Activated CD4-positive, alpha-beta memory T cell treated with anti-CD3 and anti-CD28 coated beads for 36 hours (primary cell): ENCODE measurements at regions not wholly inside any gene's neighbourhood (a gene's known extent, or its start where the extent isn't known, plus 50 kb on each side); places are given as distances from the start of the nearest gene placed in this dataset.
"Not testable (repeated sequence)": the region's sequence is repeated elsewhere in the genome, so short reads cannot be mapped to it uniquely, and the experiment has no call there.

Experiments
- CTCF ChIA-PET: fragments of 350-600 bp; sonication (Branson Sonifier 250); formaldehyde crosslinking; loops from one replicate; lab custom pipeline; 2021; ENCODE audit warnings: antibody characterized with exemption, inconsistent platforms; lab: Charles Lee
- POLR2A ChIA-PET: fragments of 350-600 bp; sonication (Branson Sonifier 250); formaldehyde crosslinking; loops from one replicate; lab custom pipeline; 2021; ENCODE audit warnings: antibody characterized with exemption; lab: Charles Lee
- DNase-seq: peaks from one replicate; pipeline ENCODE4 v3.0.0-alpha.2; 2020
- H3K27ac Mint-ChIP-seq: one replicate; pipeline ENCODE4 v1.8.0; 2021; ENCODE audit warnings: mixed read lengths
- H3K27me3 Mint-ChIP-seq: one replicate; pipeline ENCODE4 v1.8.0; 2021; ENCODE audit warnings: mixed read lengths
- H3K36me3 Mint-ChIP-seq: one replicate; pipeline ENCODE4 v1.8.0; 2021; ENCODE audit warnings: mixed read lengths
- H3K4me1 Mint-ChIP-seq: one replicate; pipeline ENCODE4 v1.8.0; 2021; ENCODE audit warnings: low read depth, mixed read lengths
- H3K4me3 Mint-ChIP-seq: one replicate; pipeline ENCODE4 v1.8.0; 2021; ENCODE audit warnings: mild to moderate bottlenecking, mixed read lengths
- H3K9me3 Mint-ChIP-seq: one replicate; pipeline ENCODE4 v1.8.0; 2021; ENCODE audit warnings: mixed read lengths
- intact Hi-C: fragments of 100-400 bp; cut with micrococcal nuclease; formaldehyde crosslinking; loops from one replicate; pipeline ENCODE4 v1.15.1; 2023

GRCh38 chr4:54386693-54387092, 157.6 kb downstream of the PDGFRA start:
- Mint-ChIP-seq H3K4me1 (no peaks in the 10 kb centered on the region), H3K36me3 (no peaks in the 10 kb centered on the region), H3K27ac (no peak overlapping the region), H3K9me3 (peaks cover 6% of the 10 kb centered on the region), H3K4me3 (no peak overlapping the region), H3K27me3 (peaks cover 2% of the 10 kb centered on the region)
- ChIA-PET CTCF (no interaction called here), POLR2A (no interaction called here)
- intact Hi-C loops: no loop called here
- no peak for DNase-seq

- CTCF ChIA-PET: no interaction called here
- H3K4me1 Mint-ChIP-seq: no peaks in the 10 kb centered on the region
- H3K4me3 Mint-ChIP-seq: no peak overlapping the region
- intact Hi-C loops: no loop called here
- no peak overlapping the region for H3K27ac Mint-ChIP-seq
- H3K9me3 Mint-ChIP-seq: peaks cover 6% of the 10 kb centered on the region
- peaks cover 2% of the 10 kb centered on the region for H3K27me3 Mint-ChIP-seq
- POLR2A ChIA-PET: no interaction called here
- DNase-seq: no peak
- H3K36me3 Mint-ChIP-seq: no peaks in the 10 kb centered on the region
These were observed 161.6 kb downstream of the PDGFRA start for GRCh38 chr4:54390670-54391069.

- DNase-seq: no peak
- POLR2A ChIA-PET: no interaction called here
- Mint-ChIP-seq H3K4me1 (no peaks in the 10 kb centered on the region), H3K27ac (no peak overlapping the region), H3K4me3 (no peak overlapping the region), H3K27me3 (peaks cover 2% of the 10 kb centered on the region), H3K9me3 (peaks cover 6% of the 10 kb centered on the region), H3K36me3 (no peaks in the 10 kb centered on the region)
- intact Hi-C loops: no loop called here
- CTCF ChIA-PET: no interaction called here
These were observed 162.0 kb downstream of the PDGFRA start for GRCh38 chr4:54391104-54391503.

GRCh38 chr4:54392479-54392878, 163.4 kb downstream of the PDGFRA start:
- CTCF ChIA-PET: no interaction called here
- Mint-ChIP-seq H3K27me3 (peaks cover 2% of the 10 kb centered on the region), H3K4me1 (no peaks in the 10 kb centered on the region), H3K9me3 (peaks cover 6% of the 10 kb centered on the region), H3K27ac (no peak overlapping the region), H3K36me3 (no peaks in the 10 kb centered on the region), H3K4me3 (no peak overlapping the region)
- no peak for DNase-seq
- intact Hi-C loops: no loop called here
- POLR2A ChIA-PET: no interaction called here

- no peaks in the 10 kb centered on the region for H3K36me3 Mint-ChIP-seq
- no peak overlapping the region for H3K27ac Mint-ChIP-seq
- no peak for DNase-seq
- CTCF ChIA-PET: no interaction called here
- POLR2A ChIA-PET: no interaction called here
- intact Hi-C loops: no loop called here
- peaks cover 6% of the 10 kb centered on the region for H3K9me3 Mint-ChIP-seq
- H3K4me3 Mint-ChIP-seq: no peak overlapping the region
- peaks cover 2% of the 10 kb centered on the region for H3K27me3 Mint-ChIP-seq
- no peaks in the 10 kb centered on the region for H3K4me1 Mint-ChIP-seq
These were observed 164.2 kb downstream of the PDGFRA start for GRCh38 chr4:54393243-54393642.

GRCh38 chr4:54395013-54395527, 166.0 kb downstream of the PDGFRA start:
- no peaks in the 10 kb centered on the region for H3K9me3 Mint-ChIP-seq

GRCh38 chr4:54400188-54400587, 171.1 kb downstream of the PDGFRA start:
- H3K4me1 Mint-ChIP-seq: no peaks in the 10 kb centered on the region
- ChIA-PET POLR2A (no interaction called here), CTCF (no interaction called here)
- intact Hi-C loops: no loop called here
- H3K4me3 Mint-ChIP-seq: no peak overlapping the region
- no peak for DNase-seq
- no peaks in the 10 kb centered on the region for H3K9me3 Mint-ChIP-seq
- no peak overlapping the region for H3K27ac Mint-ChIP-seq
- H3K36me3 Mint-ChIP-seq: no peaks in the 10 kb centered on the region
- no peaks in the 10 kb centered on the region for H3K27me3 Mint-ChIP-seq

More at GRCh38 chr4:54395013-54395527, 166.0 kb downstream of the PDGFRA start:
- Mint-ChIP-seq H3K4me3 (no peak overlapping the region), H3K4me1 (no peaks in the 10 kb centered on the region), H3K27me3 (peaks cover 2% of the 10 kb centered on the region), H3K36me3 (no peaks in the 10 kb centered on the region), H3K27ac (no peak overlapping the region)
- CTCF ChIA-PET: no interaction called here
- POLR2A ChIA-PET: no interaction called here
- no peak for DNase-seq
- intact Hi-C loops: no loop called here

GRCh38 chr4:54400802-54401201, 171.7 kb downstream of the PDGFRA start:
- no peak for DNase-seq
- Mint-ChIP-seq H3K27ac (no peak overlapping the region), H3K4me3 (no peak overlapping the region), H3K4me1 (no peaks in the 10 kb centered on the region), H3K36me3 (no peaks in the 10 kb centered on the region), H3K9me3 (no peaks in the 10 kb centered on the region), H3K27me3 (no peaks in the 10 kb centered on the region)
- intact Hi-C loops: no loop called here
- POLR2A ChIA-PET: no interaction called here
- CTCF ChIA-PET: no interaction called here

GRCh38 chr4:54402880-54403480, 173.9 kb downstream of the PDGFRA start:
- intact Hi-C loops: no loop called here
- peaks cover 3% of the 10 kb centered on the region for H3K27me3 Mint-ChIP-seq
- POLR2A ChIA-PET: no interaction called here

GRCh38 chr4:54403700-54404453, 174.8 kb downstream of the PDGFRA start:
- peaks cover 3% of the 10 kb centered on the region for H3K27me3 Mint-ChIP-seq
- H3K4me3 Mint-ChIP-seq: no peak overlapping the region
- H3K9me3 Mint-ChIP-seq: no peaks in the 10 kb centered on the region
- intact Hi-C loops: no loop called here
- H3K27ac Mint-ChIP-seq: no peak overlapping the region
- H3K36me3 Mint-ChIP-seq: no peaks in the 10 kb centered on the region
- ChIA-PET POLR2A (no interaction called here), CTCF (no interaction called here)
- no peaks in the 10 kb centered on the region for H3K4me1 Mint-ChIP-seq
- DNase-seq: no peak

More at GRCh38 chr4:54402880-54403480, 173.9 kb downstream of the PDGFRA start:
- no peaks in the 10 kb centered on the region for H3K4me1 Mint-ChIP-seq
- no peak for DNase-seq
- no peaks in the 10 kb centered on the region for H3K36me3 Mint-ChIP-seq
- CTCF ChIA-PET: no interaction called here
- no peak overlapping the region for H3K4me3 Mint-ChIP-seq
- no peaks in the 10 kb centered on the region for H3K9me3 Mint-ChIP-seq
- no peak overlapping the region for H3K27ac Mint-ChIP-seq

- DNase-seq, CTCF ChIA-PET, H3K36me3 Mint-ChIP-seq, H3K4me3 Mint-ChIP-seq, H3K9me3 Mint-ChIP-seq, intact Hi-C loops, H3K27ac Mint-ChIP-seq, H3K27me3 Mint-ChIP-seq, POLR2A ChIA-PET, H3K4me1 Mint-ChIP-seq: not testable (repeated sequence)
These were observed 180.3 kb downstream of the PDGFRA start for GRCh38 chr4:54409270-54409817.

GRCh38 chr4:54414545-54414944, 185.5 kb downstream of the PDGFRA start:
- Mint-ChIP-seq H3K4me1 (no peaks in the 10 kb centered on the region), H3K27ac (no peak overlapping the region), H3K9me3 (no peaks in the 10 kb centered on the region), H3K27me3 (peaks cover 1% of the 10 kb centered on the region), H3K36me3 (no peaks in the 10 kb centered on the region), H3K4me3 (no peak overlapping the region)
- intact Hi-C loops: no loop called here
- ChIA-PET POLR2A (no interaction called here), CTCF (no interaction called here)
- no peak for DNase-seq
